DND-41 (cell line): ENCODE measurements at regions not wholly inside any gene's neighbourhood (a gene's known extent, or its start where the extent isn't known, plus 50 kb on each side); places are given as distances from the start of the nearest gene placed in this dataset.

Experiments used
- ATAC-seq: fragments of 200-7000 bp; cut with Tn5 transposase; 3 replicates; pipeline ENCODE4 v1.9.1; 2021; ENCODE audit warnings: low read depth; ENCODE audit not compliant: insufficient read depth
- DNase-seq: peaks from one replicate; pipeline ENCODE4 v3.0.0-alpha.2; 2020
- H2AFZ ChIP-seq: 2 replicates; pipeline ENCODE4 v1.6.0; 2012; ENCODE audit warnings: low read depth, low read length
- H3K27ac ChIP-seq: 2 replicates; pipeline ENCODE4 v1.5.1; 2012; ENCODE audit warnings: low read length, inconsistent platforms
- H3K27me3 ChIP-seq: fragments of 200-600 bp; sonication (generic); 2 replicates; pipeline ENCODE4 v1.6.0; 2012; ENCODE audit warnings: low read length, mild to moderate bottlenecking, inconsistent platforms; ENCODE audit not compliant: insufficient read depth, poor library complexity
- H3K36me3 ChIP-seq: 2 replicates; pipeline ENCODE4 v1.5.1; 2012; ENCODE audit warnings: low read length, inconsistent platforms; ENCODE audit not compliant: insufficient read depth
- H3K4me1 ChIP-seq: 2 replicates; pipeline ENCODE4 v1.5.1; 2012; ENCODE audit warnings: mild to moderate bottlenecking, low read length; ENCODE audit not compliant: insufficient read depth
- H3K4me2 ChIP-seq: 2 replicates; pipeline ENCODE4 v1.6.0; 2012; ENCODE audit warnings: mild to moderate bottlenecking, moderate library complexity, low read length, inconsistent platforms; ENCODE audit not compliant: insufficient read depth
- H3K4me3 ChIP-seq, 2 experiments: fragments of 200-600 bp in 1 of 2; shearing (Covaris generic) in 1 of 2; 2 replicates each; pipeline ENCODE4 v1.5.1; 2012 to 2016; ENCODE audit warnings: inconsistent platforms in 2 of 2, low read length in 2 of 2, mild to moderate bottlenecking in 2 of 2, low read depth in 1 of 2, moderate library complexity in 1 of 2
- H3K79me2 ChIP-seq: 2 replicates; pipeline ENCODE4 v1.6.0; 2012; ENCODE audit warnings: low read length, inconsistent platforms; ENCODE audit not compliant: insufficient read depth
- H3K9ac ChIP-seq: 2 replicates; pipeline ENCODE4 v1.6.0; 2012; ENCODE audit warnings: low read depth, mild to moderate bottlenecking, inconsistent platforms, low read length, moderate library complexity
- H3K9me3 ChIP-seq: 2 replicates; pipeline ENCODE4 v1.5.1; 2012; ENCODE audit warnings: low read length, moderate library complexity, mild to moderate bottlenecking, inconsistent platforms; ENCODE audit not compliant: insufficient read depth, severe bottlenecking
- H4K20me1 ChIP-seq: 2 replicates; pipeline ENCODE4 v1.6.0; 2012; ENCODE audit warnings: low read length; ENCODE audit not compliant: insufficient read depth
- CTCF ChIP-seq: IDR thresholded peaks from 2 replicates; pipeline ENCODE4 v1.5.1; 2012; ENCODE audit warnings: borderline replicate concordance, low read length, moderate library complexity, mild to moderate bottlenecking; ENCODE audit not compliant: poor library complexity, severe bottlenecking; ENCODE audit errors: extremely low read depth
- EZH2 ChIP-seq: IDR thresholded peaks from 3 replicates; pipeline ENCODE4 v1.6.1; 2012; ENCODE audit warnings: borderline replicate concordance, low read depth, mild to moderate bottlenecking, moderate library complexity, low read length, inconsistent platforms; ENCODE audit not compliant: severe bottlenecking

DNA sequence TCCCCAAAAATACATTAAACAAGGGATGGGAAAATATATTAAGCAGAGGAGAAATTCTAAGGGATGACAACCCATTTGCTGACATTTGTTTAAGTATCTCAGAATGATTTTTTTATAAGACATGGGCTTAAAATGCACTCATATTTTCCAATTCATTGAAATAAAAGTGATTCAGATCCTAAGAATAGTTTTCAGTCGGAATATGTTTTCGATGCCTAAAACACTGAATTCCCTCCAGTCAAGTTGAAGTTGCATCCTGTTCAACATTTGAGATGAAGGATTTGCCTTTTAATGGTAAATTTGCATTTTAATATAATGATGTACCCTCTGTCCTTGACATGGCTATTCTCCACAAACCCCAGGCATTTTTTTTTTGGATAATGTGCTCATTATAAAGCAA is 79.3 kb downstream of the PTCHD4 start:
- H3K9me3 ChIP-seq, result no peaks in the 10 kb centered on the region
- no peak overlapping the region for H3K4me3 ChIP-seq
- no peaks in the 10 kb centered on the region for H3K36me3 ChIP-seq
- no peak overlapping the region for H2AFZ ChIP-seq
- no peak overlapping the region for H3K9ac ChIP-seq
- DNase-seq, result no peak
- H3K27ac ChIP-seq, result no peak overlapping the region
- H3K4me1 ChIP-seq, result peaks cover 8% of the 10 kb centered on the region; the same call in 1 of the 2 replicates
- H3K79me2 ChIP-seq, result no peaks in the 10 kb centered on the region
- no peak overlapping the region for H3K4me2 ChIP-seq
- no peaks in the 10 kb centered on the region for H3K27me3 ChIP-seq
- ATAC-seq, result no peak
- TF ChIP-seq EZH2 (no peak), CTCF (no peak)
- no peaks in the 10 kb centered on the region for H4K20me1 ChIP-seq

- Histone ChIP-seq H3K27me3 (no peaks in the 10 kb centered on the region), H4K20me1 (no peaks in the 10 kb centered on the region), H3K4me3 (no peak overlapping the region), H3K4me2 (no peak overlapping the region), H3K9me3 (no peaks in the 10 kb centered on the region), H3K9ac (no peak overlapping the region), H3K79me2 (no peaks in the 10 kb centered on the region), H3K27ac (no peak overlapping the region), H3K4me1 (peaks cover 8% of the 10 kb centered on the region; the same call in 1 of the 2 replicates), H3K36me3 (no peaks in the 10 kb centered on the region), H2AFZ (no peak overlapping the region)
- TF ChIP-seq CTCF (no peak), EZH2 (no peak)
- ATAC-seq (peak; percentile 82), DNase-seq (peak; percentile 10)
Observed at GRCh38 chr6:48027704-48028435, 83.1 kb downstream of the PTCHD4 start.

- Histone ChIP-seq H4K20me1 (no peaks in the 10 kb centered on the region), H3K27ac (no peak overlapping the region), H2AFZ (no peak overlapping the region), H3K79me2 (no peaks in the 10 kb centered on the region), H3K4me2 (no peak overlapping the region), H3K4me3 (no peak overlapping the region), H3K27me3 (no peaks in the 10 kb centered on the region), H3K4me1 (peaks cover 8% of the 10 kb centered on the region; the same call in 1 of the 2 replicates), H3K9me3 (no peaks in the 10 kb centered on the region), H3K36me3 (no peaks in the 10 kb centered on the region), H3K9ac (no peak overlapping the region)
- DNase-seq, result no peak
- TF ChIP-seq CTCF (no peak), EZH2 (no peak)
- no peak for ATAC-seq
Observed at GRCh38 chr6:48024956-48025355, 86.0 kb downstream of the PTCHD4 start.

DNA sequence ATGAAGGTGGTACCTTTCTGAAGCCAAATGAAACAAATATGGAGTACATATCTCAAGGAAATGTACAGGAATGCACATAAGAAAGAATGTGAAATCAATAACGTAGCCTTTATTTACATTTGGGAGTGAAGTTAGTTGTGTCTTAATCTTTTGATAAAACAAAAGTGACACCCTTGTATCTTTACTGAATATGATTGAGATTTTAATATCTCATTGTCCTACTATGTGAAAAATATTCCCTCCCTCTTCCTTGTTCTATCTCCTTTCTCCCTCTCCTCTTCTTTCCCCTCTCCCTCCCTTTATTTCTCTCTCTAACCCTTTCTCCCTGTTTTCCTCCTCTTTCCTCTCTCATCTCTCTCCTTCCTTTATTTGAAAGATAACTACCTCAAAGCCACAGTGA is 89.1 kb downstream of the PTCHD4 start:
- Histone ChIP-seq H3K36me3 (no peaks in the 10 kb centered on the region), H3K4me1 (no peaks in the 10 kb centered on the region), H3K4me2 (no peak overlapping the region), H3K27me3 (no peaks in the 10 kb centered on the region), H3K4me3 (no peak overlapping the region), H3K9me3 (no peaks in the 10 kb centered on the region), H3K27ac (no peak overlapping the region), H4K20me1 (no peaks in the 10 kb centered on the region), H2AFZ (no peak overlapping the region), H3K9ac (no peak overlapping the region), H3K79me2 (no peaks in the 10 kb centered on the region)
- ATAC-seq (no peak), DNase-seq (no peak)
- TF ChIP-seq CTCF (no peak), EZH2 (no peak)
